Bronchial epithelial cell (primary cell): ENCODE measurements at regions not wholly inside any gene's neighbourhood (a gene's known extent, or its start where the extent isn't known, plus 50 kb on each side); places are given as distances from the start of the nearest gene placed in this dataset.
A peak's percentile ranks its signal among the peaks of the same experiment; 100 is the strongest.

Experiments used
- DNase-seq: peaks from one replicate; pipeline ENCODE4 v3.0.0-alpha.2; 2010; ENCODE audit warnings: low read depth
- FAIRE-seq: peaks from 2 replicates; lab custom pipeline; 2011; peaks lifted over from hg19 to GRCh38; lab: Jason Lieb, UNC
- H3K27me3 ChIP-seq: 2 replicates; pipeline ENCODE4 v1.5.1; 2011; ENCODE audit warnings: low read length; ENCODE audit not compliant: control insufficient read depth, insufficient read depth
- H3K36me3 ChIP-seq: 2 replicates; pipeline ENCODE4 v1.5.1; 2011; ENCODE audit warnings: low read length; ENCODE audit not compliant: control insufficient read depth, insufficient read depth
- H3K4me3 ChIP-seq: 2 replicates; pipeline ENCODE4 v1.5.1; 2011; ENCODE audit warnings: mild to moderate bottlenecking, low read depth, low read length, control low read depth
- CTCF ChIP-seq: IDR thresholded peaks from 2 replicates; pipeline ENCODE4 v1.5.1; 2011; ENCODE audit warnings: mild to moderate bottlenecking, moderate library complexity, low read length, control low read depth, inconsistent platforms; ENCODE audit not compliant: insufficient read depth, severe bottlenecking

DNA sequence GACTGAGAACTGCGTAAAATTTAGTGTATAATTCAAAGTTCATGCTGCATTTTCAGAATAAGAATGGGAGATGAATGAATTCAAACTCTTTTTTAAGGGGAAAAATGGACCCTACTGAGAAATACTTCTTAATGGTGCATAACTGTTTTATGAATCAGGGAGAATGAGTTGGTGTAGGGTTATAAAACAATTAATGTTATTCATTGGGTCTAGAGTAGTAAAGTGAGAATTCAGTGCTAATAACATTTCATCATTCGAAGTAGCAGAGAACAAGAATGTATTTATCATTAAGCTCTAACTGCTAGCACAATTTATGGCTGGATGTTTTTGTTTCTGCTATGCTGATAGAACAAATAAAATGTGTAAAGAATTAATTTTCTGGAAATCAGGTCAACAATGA lies 310.2 kb downstream of the SLITRK5 start:
- DNase-seq (no peak), FAIRE-seq (no peak)
- H3K27me3 ChIP-seq = no peaks in the 10 kb centered on the region
- no peak for TF ChIP-seq CTCF
- H3K4me3 ChIP-seq = no peak overlapping the region
- H3K36me3 ChIP-seq = no peaks in the 10 kb centered on the region

DNA sequence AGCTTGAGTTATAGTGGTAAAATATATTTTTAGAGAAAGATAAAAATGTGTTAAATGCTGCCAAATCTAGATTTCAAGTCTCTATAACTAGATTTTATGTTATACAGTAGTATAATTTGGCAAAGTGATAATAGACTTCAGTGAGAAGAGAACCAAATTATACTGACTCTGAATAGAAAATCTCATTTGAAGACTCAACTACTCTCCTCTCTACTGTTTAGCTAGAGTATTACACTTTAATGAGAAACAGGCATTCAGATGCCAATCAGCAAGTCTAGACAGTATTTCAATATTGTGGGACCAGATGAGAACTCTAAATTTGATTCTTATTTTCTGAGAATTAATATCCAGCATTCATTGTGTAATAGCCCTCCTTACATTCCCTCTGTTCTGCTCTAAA lies 311.2 kb downstream of the SLITRK5 start:
- no peak for FAIRE-seq
- Histone ChIP-seq H3K27me3 (no peaks in the 10 kb centered on the region), H3K4me3 (no peak overlapping the region), H3K36me3 (no peaks in the 10 kb centered on the region)
- DNase-seq = no peak
- TF ChIP-seq CTCF = no peak

DNA sequence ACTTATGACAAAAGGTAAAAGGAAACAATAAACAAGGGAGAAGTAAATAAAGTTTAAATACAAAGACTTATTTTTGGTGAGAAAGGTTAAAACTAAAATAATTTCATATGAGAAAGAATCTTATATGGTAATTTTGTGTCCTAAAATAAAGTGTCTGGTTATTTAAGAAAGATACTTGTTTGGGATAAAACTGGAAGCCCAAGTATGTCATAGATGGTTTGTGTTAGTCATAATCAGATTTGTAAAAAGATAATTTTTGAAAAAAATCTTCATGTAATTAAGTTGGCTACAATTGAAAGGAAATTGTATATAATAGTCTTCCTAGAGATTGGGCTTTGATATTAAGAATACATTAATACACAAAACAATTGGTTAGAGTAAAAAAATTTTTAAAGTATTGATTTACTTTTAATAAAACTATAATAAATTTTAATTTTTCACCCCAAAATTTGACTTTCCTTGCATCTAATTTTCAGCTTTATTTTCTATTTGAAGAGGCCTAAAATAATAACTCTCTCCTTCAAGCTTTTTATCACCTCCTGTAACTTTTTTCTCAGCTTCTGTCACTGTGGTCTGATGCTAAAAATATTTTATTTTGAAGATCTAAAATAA lies 315.6 kb downstream of the SLITRK5 start:
- no peak for TF ChIP-seq CTCF
- no peaks in the 10 kb centered on the region for H3K27me3 ChIP-seq
- H3K36me3 ChIP-seq = no peaks in the 10 kb centered on the region
- DNase-seq (no peak), FAIRE-seq (no peak)
- no peak overlapping the region for H3K4me3 ChIP-seq

- TF ChIP-seq CTCF = no peak
These were observed 326.9 kb downstream of the SLITRK5 start for GRCh38 chr13:87998081-87998480.

DNA sequence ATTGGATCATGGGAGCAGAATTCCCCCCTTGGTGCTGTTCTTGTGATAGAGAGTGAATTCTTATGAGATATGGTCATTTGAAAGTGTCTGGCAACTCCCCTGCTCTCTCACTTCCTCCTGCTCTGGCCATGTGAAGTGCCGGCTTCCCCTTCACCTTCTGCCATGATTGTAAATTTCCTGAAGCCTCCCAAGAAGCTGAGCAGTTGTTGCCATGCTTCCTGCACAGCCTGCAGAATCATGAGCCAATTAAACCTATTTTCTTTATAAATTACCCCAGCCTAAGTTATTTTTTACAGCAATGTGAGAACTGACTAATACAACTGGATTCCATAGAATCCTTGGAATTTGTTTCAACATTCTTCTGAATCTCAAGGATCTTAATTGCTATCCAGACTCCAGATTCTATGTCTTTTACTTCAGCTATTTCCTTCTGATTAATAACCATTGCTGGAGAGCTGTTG lies 328.1 kb downstream of the SLITRK5 start:
- H3K27me3 ChIP-seq = no peaks in the 10 kb centered on the region
- H3K36me3 ChIP-seq = no peaks in the 10 kb centered on the region
- no peak for TF ChIP-seq CTCF
- FAIRE-seq (no peak), DNase-seq (peak; percentile 26)
- H3K4me3 ChIP-seq = no peak overlapping the region

More at GRCh38 chr13:87998081-87998480, 326.9 kb downstream of the SLITRK5 start:
- H3K4me3 ChIP-seq = no peak overlapping the region
- no peaks in the 10 kb centered on the region for H3K27me3 ChIP-seq
- DNase-seq = no peak
- no peaks in the 10 kb centered on the region for H3K36me3 ChIP-seq
- FAIRE-seq = no peak

DNA sequence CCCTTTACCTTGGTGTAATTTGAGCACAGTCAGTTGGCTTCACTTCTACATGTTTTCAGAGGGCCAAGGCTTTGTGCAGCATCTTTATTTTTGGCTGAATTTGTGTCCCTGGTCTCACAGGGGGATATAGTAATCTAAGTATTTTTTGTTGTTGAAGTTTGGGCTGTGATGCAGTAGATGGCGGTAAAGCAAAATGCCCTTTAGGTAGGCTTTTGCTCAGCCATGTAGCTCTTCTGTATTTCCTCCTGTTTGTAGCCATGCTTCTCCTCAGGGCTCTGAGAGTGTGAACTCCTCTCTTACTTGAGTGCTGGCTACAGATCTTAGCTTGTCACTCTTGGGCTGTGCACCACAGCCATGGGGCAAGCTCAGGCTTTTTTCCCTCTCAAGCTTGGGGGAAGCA lies 328.6 kb downstream of the SLITRK5 start:
- no peaks in the 10 kb centered on the region for H3K27me3 ChIP-seq
- no peaks in the 10 kb centered on the region for H3K36me3 ChIP-seq
- no peak overlapping the region for H3K4me3 ChIP-seq
- FAIRE-seq = no peak
- DNase-seq = peak; percentile 1
- peak; percentile 5 for TF ChIP-seq CTCF
